Natural killer cell (primary cell): ENCODE measurements at regions not wholly inside any gene's neighbourhood (a gene's known extent, or its start where the extent isn't known, plus 50 kb on each side); places are given as distances from the start of the nearest gene placed in this dataset.

ENCODE experiments used
- ATAC-seq, 3 donors: fragments of 150-1000 bp in 2 of 3; fragments of 200-7000 bp in 1 of 3; cut with Tn5 transposase; 1 replicate in 1 of 3; 2 replicates in 2 of 3; pipeline ENCODE4 v1.10.0; 2021; ENCODE audit warnings: mild to moderate bottlenecking in 2 of 3, moderate library complexity in 2 of 3
- DNase-seq, 2 donors: peaks; one replicate each; pipeline versions ENCODE4 v3.0.0 to v3.0.0-alpha.2; 2013 to 2021; ENCODE audit warnings: mixed read lengths in 1 of 2
- H3K27ac ChIP-seq: one replicate; pipeline ENCODE4 v1.5.1; 2013; ENCODE audit warnings: mild to moderate bottlenecking, low read length
- H3K27me3 ChIP-seq: one replicate; pipeline ENCODE4 v1.6.1; 2013; ENCODE audit warnings: low read length; ENCODE audit not compliant: control insufficient read depth, insufficient read depth
- H3K36me3 ChIP-seq: one replicate; pipeline ENCODE4 v1.6.1; 2013; ENCODE audit warnings: low read length; ENCODE audit not compliant: control insufficient read depth, insufficient read depth
- H3K4me1 ChIP-seq: one replicate; pipeline ENCODE4 v1.6.1; 2013; ENCODE audit warnings: low read length; ENCODE audit not compliant: control insufficient read depth, insufficient read depth
- H3K4me3 ChIP-seq: one replicate; pipeline ENCODE4 v1.5.1; 2013; ENCODE audit warnings: low read length
- H3K9me3 ChIP-seq: one replicate; pipeline ENCODE4 v1.6.1; 2013; ENCODE audit warnings: low read length; ENCODE audit not compliant: control insufficient read depth, insufficient read depth
- H3K27ac Mint-ChIP-seq, 2 donors: one replicate each; pipeline ENCODE4 v1.8.0; 2022; ENCODE audit warnings: mild to moderate bottlenecking in 2 of 2, mixed read lengths in 2 of 2, moderate library complexity in 1 of 2
- H3K27me3 Mint-ChIP-seq, 2 donors: one replicate each; pipeline ENCODE4 v1.8.0; 2022; ENCODE audit warnings: low read depth in 2 of 2, mixed read lengths in 2 of 2
- H3K36me3 Mint-ChIP-seq: one replicate; pipeline ENCODE4 v1.8.0; 2022; ENCODE audit warnings: mixed read lengths
- H3K4me1 Mint-ChIP-seq, 2 donors: one replicate each; pipeline ENCODE4 v1.8.0; 2022; ENCODE audit warnings: mixed read lengths in 2 of 2
- H3K4me3 Mint-ChIP-seq: one replicate; pipeline ENCODE4 v1.8.0; 2022; ENCODE audit warnings: mild to moderate bottlenecking, moderate library complexity, mixed read lengths
- H3K9me3 Mint-ChIP-seq, 2 donors: one replicate each; pipeline ENCODE4 v1.8.0; 2022; ENCODE audit warnings: mixed read lengths in 2 of 2
- WGBS: methylation state at CpG from one replicate; pipeline ENCODE4 v1.1.7; 2013; ENCODE audit warnings: missing lambda C conversion rate; ENCODE audit not compliant: insufficient coverage; 5-methylcytosine and 5-hydroxymethylcytosine counted together
- intact Hi-C: fragments of 100-400 bp; cut with micrococcal nuclease; formaldehyde crosslinking; loops from one replicate; pipeline ENCODE4 v1.14.2; 2022
- TF ChIP-seq, protein P1 (sequence below): fragments of 200-600 bp; IDR thresholded peaks from one replicate; pipeline ENCODE4 v1.8.0; 2022; ENCODE audit warnings: antibody characterized with exemption

DNA sequence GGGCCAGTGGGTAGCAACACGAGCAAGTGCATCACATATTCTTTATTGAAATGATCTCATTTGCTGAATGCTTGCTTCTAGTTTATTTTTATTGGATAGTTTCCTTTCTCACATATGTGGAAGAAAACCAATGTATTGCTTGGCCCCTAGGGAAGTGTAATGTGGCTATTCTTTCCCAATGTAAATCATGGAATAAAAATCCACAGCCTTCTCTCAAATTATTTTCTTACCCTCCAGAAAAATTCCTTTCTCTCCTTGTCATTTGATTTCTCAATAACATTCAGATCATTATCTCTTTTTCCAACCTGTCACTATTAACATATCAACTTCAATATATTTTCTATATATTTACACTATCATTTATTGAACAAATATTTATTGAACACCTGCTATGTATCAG lies 51.9 kb upstream of the PTPRK start:
- Mint-ChIP-seq H3K36me3 (no peaks in the 10 kb centered on the region), H3K27ac (no peak overlapping the region), H3K4me3 (no peak overlapping the region), H3K4me1 (no peaks in the 10 kb centered on the region), H3K27me3 (no peaks in the 10 kb centered on the region), H3K9me3 (peaks cover 2 to 3% of the 10 kb centered on the region in 2 donors)
- DNase-seq (no peak), ATAC-seq (no peak)
- Histone ChIP-seq H3K36me3 (no peaks in the 10 kb centered on the region), H3K9me3 (no peaks in the 10 kb centered on the region), H3K4me1 (no peaks in the 10 kb centered on the region), H3K27ac (no peak overlapping the region), H3K27me3 (no peaks in the 10 kb centered on the region), H3K4me3 (no peak overlapping the region)
- TF ChIP-seq, protein P1, sequence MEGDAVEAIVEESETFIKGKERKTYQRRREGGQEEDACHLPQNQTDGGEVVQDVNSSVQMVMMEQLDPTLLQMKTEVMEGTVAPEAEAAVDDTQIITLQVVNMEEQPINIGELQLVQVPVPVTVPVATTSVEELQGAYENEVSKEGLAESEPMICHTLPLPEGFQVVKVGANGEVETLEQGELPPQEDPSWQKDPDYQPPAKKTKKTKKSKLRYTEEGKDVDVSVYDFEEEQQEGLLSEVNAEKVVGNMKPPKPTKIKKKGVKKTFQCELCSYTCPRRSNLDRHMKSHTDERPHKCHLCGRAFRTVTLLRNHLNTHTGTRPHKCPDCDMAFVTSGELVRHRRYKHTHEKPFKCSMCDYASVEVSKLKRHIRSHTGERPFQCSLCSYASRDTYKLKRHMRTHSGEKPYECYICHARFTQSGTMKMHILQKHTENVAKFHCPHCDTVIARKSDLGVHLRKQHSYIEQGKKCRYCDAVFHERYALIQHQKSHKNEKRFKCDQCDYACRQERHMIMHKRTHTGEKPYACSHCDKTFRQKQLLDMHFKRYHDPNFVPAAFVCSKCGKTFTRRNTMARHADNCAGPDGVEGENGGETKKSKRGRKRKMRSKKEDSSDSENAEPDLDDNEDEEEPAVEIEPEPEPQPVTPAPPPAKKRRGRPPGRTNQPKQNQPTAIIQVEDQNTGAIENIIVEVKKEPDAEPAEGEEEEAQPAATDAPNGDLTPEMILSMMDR, result no peak
- intact Hi-C loops, result no loop called here
- no CpG with 5 or more reads among the region's 1 CpG for WGBS

DNA sequence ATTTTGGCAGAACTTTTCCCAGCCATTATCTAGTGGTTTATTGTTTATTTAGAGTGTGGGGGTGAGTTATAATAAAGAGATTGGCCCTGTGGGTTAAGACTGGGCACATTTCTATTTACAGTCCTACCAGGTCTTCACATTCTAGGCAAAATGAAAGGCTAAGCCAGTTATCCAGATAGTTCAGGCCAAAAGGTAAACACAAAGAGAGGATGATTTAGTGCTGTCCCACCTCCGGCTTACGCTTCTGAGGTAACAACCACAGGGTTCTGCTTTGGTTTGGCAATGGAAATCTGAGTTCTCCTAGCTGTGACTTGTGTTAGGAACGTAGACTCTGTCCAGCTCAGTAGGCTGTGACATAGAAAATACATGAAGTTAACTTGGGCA lies 50.3 kb upstream of the PTPRK start:
- WGBS, result 90% methylated on average over 3 of the region's 3 CpGs
- no peak overlapping the region for H3K27ac Mint-ChIP-seq
- H3K36me3 Mint-ChIP-seq, result no peaks in the 10 kb centered on the region
- H3K9me3 ChIP-seq, result no peaks in the 10 kb centered on the region
- H3K27ac ChIP-seq, result no peak overlapping the region
- H3K4me1 ChIP-seq, result no peaks in the 10 kb centered on the region
- no peaks in the 10 kb centered on the region for H3K27me3 ChIP-seq
- H3K4me1 Mint-ChIP-seq, result no peaks in the 10 kb centered on the region
- H3K4me3 Mint-ChIP-seq, result no peak overlapping the region
- DNase-seq (no peak), ATAC-seq (no peak)
- H3K27me3 Mint-ChIP-seq, result no peaks in the 10 kb centered on the region
- intact Hi-C loops, result no loop called here
- TF ChIP-seq, protein P1, result no peak
- peaks cover 2 to 3% of the 10 kb centered on the region in 2 donors for H3K9me3 Mint-ChIP-seq
- no peak overlapping the region for H3K4me3 ChIP-seq
- no peaks in the 10 kb centered on the region for H3K36me3 ChIP-seq

DNA sequence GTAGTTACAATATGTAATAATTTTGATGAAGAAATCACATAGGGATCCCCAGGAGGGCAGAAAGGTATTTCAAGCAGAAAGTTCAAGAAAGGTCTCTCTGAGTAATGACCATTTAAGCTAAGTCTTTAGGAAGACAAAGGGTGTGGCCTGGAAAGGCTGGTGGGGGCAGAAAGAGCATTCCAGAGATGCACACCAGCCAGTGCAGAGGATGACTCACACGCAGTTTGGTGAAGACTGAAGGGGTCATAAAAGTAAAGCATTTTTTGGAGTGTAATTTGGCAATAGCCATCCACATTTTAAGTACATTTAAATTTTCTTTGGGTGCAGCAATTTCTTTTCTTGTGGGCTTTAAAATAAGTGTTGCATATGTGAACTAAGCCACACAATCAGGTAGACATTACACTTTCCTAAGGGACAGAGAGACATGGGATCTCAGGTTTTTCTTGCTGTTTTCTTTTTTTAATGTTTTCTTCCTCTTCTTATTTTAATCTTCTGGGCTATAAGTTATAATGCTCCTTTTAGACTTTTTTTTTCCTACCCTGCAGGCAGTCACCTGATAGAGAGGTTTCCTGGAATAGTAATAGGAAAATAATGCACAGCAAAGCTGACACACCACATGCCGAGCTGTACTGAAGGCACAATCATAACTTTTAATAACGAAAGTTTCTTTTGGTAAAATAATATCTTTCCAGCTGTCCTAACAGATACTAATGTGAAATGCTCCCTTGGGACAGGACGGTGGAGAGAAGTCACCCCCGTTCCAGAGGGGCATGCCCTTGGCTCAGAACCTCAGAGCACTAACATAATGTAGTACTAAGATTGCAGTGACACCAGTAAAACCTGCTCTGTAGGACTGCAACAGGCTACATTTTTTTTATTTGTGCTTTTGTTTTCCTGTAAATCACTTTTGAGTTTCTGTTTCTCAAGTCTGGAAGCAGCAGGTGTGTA lies 49.6 kb upstream of the PTPRK start:
- TF ChIP-seq, protein P1, result no peak
- DNase-seq, result no peak
- intact Hi-C loops, result no loop called here
- Mint-ChIP-seq H3K27me3 (no peaks in the 10 kb centered on the region), H3K4me3 (no peak overlapping the region), H3K36me3 (no peaks in the 10 kb centered on the region), H3K4me1 (no peaks in the 10 kb centered on the region), H3K9me3 (peaks cover 2 to 3% of the 10 kb centered on the region in 2 donors), H3K27ac (no peak overlapping the region)
- ATAC-seq, result no peak
- WGBS, result 96% methylated on average over 5 of the region's 5 CpGs
- Histone ChIP-seq H3K9me3 (no peaks in the 10 kb centered on the region), H3K27me3 (no peaks in the 10 kb centered on the region), H3K36me3 (no peaks in the 10 kb centered on the region), H3K4me3 (no peak overlapping the region), H3K27ac (no peak overlapping the region), H3K4me1 (no peaks in the 10 kb centered on the region)
